ENCODE measurements at regions not wholly inside any gene's neighbourhood (a gene's known extent, or its start where the extent isn't known, plus 50 kb on each side); places are given as distances from the start of the nearest gene placed in this dataset.

DNA sequence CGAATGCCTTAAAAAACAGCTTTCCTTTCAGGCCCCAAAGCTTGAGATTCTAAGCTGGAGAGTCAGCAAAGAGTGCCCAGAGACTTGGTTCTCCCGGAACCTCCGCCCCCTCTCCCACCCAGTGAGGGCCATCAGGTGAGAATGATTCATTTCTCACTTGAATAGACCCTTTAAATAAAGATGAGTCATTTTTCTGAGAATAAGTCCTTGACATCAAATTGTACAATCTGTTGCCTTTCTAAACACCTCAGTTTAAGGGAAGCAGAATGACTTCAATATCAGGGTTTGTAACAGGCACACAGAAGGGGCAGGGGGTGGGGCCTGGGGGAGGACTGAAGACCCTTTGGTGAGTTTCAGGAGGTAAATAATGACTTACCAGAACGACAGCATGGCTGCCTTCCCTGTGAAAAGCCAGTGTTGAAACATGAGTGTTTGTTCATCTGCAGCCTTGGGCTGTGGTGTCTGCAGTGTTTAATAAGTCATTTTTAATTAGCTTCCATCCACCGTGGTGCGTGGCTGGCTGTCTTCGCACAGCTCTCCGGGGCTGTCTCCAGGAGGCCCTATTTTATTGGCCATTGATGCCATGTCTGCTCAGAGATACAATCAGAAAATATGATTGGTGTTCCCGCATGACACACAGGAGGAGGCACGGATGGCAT lies 134.9 kb upstream of the ZNF236 start:
- TF ChIP-seq, protein P1, sequence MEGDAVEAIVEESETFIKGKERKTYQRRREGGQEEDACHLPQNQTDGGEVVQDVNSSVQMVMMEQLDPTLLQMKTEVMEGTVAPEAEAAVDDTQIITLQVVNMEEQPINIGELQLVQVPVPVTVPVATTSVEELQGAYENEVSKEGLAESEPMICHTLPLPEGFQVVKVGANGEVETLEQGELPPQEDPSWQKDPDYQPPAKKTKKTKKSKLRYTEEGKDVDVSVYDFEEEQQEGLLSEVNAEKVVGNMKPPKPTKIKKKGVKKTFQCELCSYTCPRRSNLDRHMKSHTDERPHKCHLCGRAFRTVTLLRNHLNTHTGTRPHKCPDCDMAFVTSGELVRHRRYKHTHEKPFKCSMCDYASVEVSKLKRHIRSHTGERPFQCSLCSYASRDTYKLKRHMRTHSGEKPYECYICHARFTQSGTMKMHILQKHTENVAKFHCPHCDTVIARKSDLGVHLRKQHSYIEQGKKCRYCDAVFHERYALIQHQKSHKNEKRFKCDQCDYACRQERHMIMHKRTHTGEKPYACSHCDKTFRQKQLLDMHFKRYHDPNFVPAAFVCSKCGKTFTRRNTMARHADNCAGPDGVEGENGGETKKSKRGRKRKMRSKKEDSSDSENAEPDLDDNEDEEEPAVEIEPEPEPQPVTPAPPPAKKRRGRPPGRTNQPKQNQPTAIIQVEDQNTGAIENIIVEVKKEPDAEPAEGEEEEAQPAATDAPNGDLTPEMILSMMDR (IDR thresholded peaks at IDR 0.05), result no peak
- TF ChIP-seq POLR2AphosphoS5 (IDR thresholded peaks at IDR 0.05) (no peak), POLR2A (IDR thresholded peaks at IDR 0.05; ENCODE audit: low read depth) (no peak)
